ENCODE measurements at regions not wholly inside any gene's neighbourhood (a gene's known extent, or its start where the extent isn't known, plus 50 kb on each side); places are given as distances from the start of the nearest gene placed in this dataset.

DNA sequence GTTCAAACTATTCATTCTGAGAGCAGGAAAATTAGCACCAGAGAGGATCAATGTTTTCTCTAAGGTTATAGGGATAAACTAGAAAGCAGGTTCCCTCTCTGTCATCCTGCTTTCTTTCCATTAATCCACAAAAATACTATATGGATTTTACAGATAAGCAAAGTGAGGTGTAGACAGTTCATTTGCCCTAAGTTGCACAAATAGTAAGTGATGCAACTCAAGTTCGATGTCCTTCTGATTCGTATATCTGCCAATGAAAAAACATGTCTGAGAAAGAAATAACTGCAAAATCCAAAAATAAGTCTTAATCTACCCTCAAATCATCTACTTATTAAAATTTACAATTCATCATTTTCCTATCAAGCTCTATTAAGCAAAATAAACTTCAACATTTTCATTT lies 254.6 kb upstream of the USP15 start:
- no peak for TF ChIP-seq EZH2 (IDR thresholded peaks at IDR 0.05; ENCODE audit: insufficient read depth, poor library complexity, severe bottlenecking)
- TF ChIP-seq EZH2phosphoT487 (IDR thresholded peaks at IDR 0.05; ENCODE audit: insufficient read depth, low read depth), result no peak
